CD4-positive, alpha-beta T cell treated with Interleukin-4 for 1 hour (primary cell): ENCODE measurements at regions not wholly inside any gene's neighbourhood (a gene's known extent, or its start where the extent isn't known, plus 50 kb on each side); places are given as distances from the start of the nearest gene placed in this dataset.
"Not testable (repeated sequence)": the region's sequence is repeated elsewhere in the genome, so short reads cannot be mapped to it uniquely, and the experiment has no call there.

Source experiments
- DNase-seq, 2 donors: peaks; one replicate each; pipeline ENCODE4 v3.0.0-alpha.2; 2020 to 2022

- no peak for DNase-seq
Observed at GRCh38 chr9:73347123-73347522, 195.5 kb downstream of the ANXA1 start.

GRCh38 chr9:73347720-73348119, 196.1 kb downstream of the ANXA1 start:
- no peak for DNase-seq

GRCh38 chr9:73348471-73348870, 196.8 kb downstream of the ANXA1 start:
- DNase-seq = no peak

DNA sequence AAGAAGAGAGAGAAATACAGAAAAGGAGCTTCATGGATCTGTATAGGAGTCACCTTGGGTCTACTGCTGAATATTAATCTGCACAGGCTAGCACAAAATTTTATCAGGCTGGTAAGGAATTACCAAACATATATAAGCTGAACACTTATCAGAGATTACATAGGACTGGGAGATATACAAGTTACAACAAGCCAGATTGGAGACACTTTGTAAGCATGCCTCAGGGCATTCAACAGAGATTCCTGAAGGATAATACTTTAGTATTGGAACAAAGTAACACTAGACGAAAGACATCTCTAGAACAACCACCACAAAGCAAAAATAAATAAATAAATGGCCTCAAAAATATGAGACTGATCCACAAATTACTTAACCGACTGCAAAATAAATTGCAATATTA, 197.8 kb downstream of the ANXA1 start:
- DNase-seq = no peak

- no peak for DNase-seq
Observed at GRCh38 chr9:73357607-73358006, 205.9 kb downstream of the ANXA1 start.

GRCh38 chr9:73370053-73370452, 218.4 kb downstream of the ANXA1 start:
- no peak for DNase-seq

DNA sequence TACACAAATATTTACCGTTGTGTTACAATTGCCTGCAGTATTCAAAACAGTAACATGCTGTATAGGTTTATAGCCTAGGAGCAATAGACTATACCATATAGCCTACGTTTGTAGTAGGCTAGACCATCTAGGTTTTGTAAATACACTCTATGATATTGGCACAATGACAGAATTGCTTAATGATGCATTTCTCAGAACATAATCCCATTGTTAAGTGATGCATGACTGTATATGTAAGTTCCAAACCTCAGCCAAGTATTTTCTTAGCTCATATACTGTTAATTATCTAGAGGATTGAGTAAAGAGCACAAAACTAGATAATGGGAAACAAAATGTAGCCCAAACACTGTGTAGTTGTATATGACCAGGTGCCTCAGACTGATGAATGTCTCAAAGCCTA, 220.1 kb downstream of the ANXA1 start:
- no peak for DNase-seq

DNA sequence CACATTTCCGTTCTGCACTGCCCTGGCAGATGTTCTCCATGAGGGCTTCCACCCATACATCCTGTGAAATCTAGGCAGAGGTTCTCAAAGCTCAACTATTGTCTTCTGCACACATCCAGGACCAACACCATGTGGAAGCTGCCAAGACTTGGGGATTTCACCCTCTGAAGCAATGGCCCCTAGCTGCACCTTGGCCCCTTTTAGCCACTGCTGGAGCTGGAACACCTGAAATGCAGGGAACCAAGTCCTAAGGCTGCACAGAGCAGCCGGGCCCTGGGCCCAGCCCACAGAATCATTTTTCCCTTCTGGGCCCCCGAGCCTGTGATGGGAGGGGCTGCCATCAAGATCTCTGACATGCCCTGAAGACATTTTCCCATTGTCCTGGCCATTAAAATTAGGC, 228.7 kb downstream of the ANXA1 start:
- DNase-seq = no peak

GRCh38 chr9:73402081-73403028, 250.7 kb downstream of the ANXA1 start:
- no peak for DNase-seq

GRCh38 chr9:73411494-73411893, 259.8 kb downstream of the ANXA1 start:
- DNase-seq = no peak

- no peak for DNase-seq
Observed at GRCh38 chr9:73412874-73413273, 261.2 kb downstream of the ANXA1 start.

DNA sequence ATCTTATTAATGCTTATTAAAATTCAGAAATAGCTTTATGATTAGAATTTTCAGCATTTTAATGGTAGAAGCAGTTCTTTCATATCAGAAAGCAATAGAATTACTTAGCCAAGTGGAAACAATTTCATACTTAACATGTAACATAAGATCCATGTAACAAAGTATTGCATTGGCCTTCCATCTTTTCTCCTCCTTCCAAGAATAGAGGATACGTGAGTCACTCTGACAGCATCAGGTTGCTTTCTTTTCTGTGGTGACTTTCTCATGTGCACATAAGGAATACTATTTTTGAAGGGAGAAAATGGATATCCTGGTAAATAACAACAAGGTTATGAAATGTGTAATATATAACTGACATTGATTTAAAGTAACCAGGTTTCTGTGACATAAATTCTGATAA, 272.2 kb downstream of the ANXA1 start:
- DNase-seq = no peak

GRCh38 chr9:73426269-73426668, 274.6 kb downstream of the ANXA1 start:
- DNase-seq = no peak

DNA sequence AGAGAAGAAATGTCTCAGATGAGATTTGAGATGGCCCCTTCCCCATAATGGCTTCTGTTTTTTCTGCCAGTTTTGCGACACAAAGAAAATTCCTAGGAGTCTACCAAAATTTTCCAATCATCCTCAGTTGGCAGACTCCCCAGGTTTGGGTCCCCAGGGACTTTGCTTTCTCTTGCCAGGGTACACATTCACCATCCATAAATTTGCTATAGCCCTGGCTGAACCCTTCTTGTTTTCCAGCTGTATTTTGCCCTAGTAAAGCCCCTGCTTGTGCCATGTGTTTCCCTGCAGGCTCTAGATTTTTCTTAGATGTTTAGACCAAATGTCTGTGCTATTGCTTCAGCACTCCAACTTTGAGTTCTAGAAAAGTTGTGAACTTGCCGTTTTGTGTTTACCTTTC, 283.2 kb downstream of the ANXA1 start:
- no peak for DNase-seq

DNA sequence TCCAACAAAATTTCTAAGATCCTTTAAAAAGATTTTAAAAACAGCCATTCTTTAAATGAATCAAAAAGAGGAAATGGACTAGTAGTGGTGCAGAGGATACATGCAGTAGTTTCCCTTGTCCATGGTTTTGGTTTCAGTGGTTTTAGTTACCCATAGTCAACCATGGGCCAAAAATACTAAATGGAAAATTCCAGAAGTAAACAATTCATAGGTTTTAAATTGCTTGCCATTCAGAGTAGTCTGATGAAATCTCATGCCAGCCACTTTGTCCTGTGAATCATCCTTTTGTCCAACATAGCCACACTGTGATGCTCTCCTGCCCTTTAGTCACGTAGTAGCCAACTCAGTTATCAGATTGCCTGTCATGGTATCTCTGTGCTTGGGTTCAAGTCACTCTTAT, 286.1 kb downstream of the ANXA1 start:
- no peak for DNase-seq

- DNase-seq = not testable (repeated sequence)
Observed at GRCh38 chr9:73439839-73440238, 288.2 kb downstream of the ANXA1 start.

DNA sequence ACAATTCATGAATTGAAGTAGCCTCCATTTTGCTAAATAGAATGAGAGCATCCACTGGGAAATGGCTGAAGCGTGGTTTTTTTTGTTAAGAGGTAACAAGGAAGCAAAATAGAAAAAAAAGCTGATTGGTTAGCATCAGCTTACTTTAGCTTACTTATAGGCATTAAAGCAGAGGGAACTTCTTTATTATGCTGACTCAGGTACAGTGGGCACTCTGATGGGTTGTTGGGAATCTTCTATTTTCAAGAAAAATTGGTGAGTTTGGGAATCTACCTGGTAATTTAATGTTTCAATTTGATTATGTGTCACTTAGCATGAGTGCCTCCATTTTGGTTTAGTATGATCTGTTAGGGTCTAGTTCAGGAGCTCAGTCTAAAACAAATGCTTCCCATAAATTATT, 289.6 kb downstream of the ANXA1 start:
- no peak for DNase-seq

DNA sequence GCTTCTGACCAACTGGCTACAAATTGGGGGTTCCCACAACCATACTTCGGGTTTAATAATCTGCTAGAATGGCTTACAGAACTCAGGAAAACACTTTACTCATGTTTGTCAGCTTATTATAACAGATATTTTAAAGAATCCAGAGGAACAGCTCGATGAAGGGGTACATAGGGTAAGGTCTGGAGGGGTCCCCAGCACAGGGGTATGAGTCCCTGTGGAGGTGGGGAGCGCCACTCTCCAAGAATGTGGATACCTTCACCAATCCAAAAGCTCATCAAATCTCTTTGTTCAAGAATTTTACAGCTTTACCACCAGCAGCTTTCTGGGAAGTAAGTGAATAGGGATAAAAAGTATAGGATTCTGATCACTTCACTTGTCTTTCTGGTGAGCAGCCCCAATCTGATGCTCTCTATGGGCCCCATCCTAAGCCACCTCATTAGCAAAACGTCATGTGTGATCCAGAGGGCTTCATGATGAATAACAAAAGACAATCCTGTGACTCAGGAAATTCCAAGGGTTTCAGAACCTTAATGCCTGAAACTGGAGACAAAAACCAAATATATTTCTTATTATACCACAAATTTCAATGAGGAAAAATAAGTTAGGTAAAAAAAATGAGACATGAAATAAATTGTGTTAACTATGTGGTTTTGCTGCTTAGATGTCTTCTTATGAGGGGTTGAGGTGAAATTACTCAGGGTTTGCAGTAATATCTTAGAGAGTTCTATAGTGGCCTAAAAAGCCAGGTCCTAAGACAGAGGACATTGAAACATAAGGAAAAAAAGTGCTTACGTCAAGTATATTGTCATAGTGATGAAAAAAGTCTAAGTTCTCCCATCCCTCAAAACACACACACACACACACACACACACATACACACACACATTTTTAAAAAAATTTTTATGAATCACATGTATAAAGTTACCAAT, 290.5 kb downstream of the ANXA1 start:
- DNase-seq = no peak

DNA sequence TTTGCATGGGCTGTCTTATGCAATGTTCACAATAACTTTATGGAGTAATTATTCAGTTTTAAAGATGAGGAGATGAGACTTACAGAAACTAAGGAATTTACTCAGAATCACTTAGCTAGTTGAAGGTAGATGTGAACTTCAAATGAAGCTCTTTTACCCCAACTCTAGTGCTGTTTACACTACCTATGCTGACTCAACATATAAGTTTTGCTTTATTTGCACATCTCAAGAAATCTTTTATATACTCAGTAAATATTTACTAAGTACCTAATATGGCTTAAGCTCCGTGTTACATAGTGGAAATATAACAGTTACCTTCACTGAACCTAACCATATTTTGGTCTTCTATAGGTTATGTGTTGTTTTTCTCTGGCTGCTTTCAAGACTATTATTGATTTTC, 293.2 kb downstream of the ANXA1 start:
- no peak for DNase-seq

- not testable (repeated sequence) for DNase-seq
Observed at GRCh38 chr9:73445384-73445783, 293.7 kb downstream of the ANXA1 start.

GRCh38 chr9:73446306-73446705, 294.6 kb downstream of the ANXA1 start:
- no peak for DNase-seq

GRCh38 chr9:73451003-73451402, 299.3 kb downstream of the ANXA1 start:
- DNase-seq = no peak

- DNase-seq = no peak
Observed at GRCh38 chr9:73459817-73460216, 308.2 kb downstream of the ANXA1 start.

- DNase-seq = no peak
Observed at GRCh38 chr9:73468716-73469115, 317.1 kb downstream of the ANXA1 start.
